HepG2 (cell line): ENCODE measurements at regions not wholly inside any gene's neighbourhood (a gene's known extent, or its start where the extent isn't known, plus 50 kb on each side); places are given as distances from the start of the nearest gene placed in this dataset.

Experiments used
- ATAC-seq: fragments of 200-7000 bp; cut with Tn5 transposase; 3 replicates; pipeline ENCODE4 v1.9.1; 2020; ENCODE audit warnings: mild to moderate bottlenecking, moderate library complexity
- BruUV-seq: library from RNA; stranded (reverse); fragments of 400-500 nt; replicated peaks from 2 replicates; lab custom pipeline; 2021; lab: Mats Ljungman, UMichigan
- CTCF ChIA-PET: fragments of 300-600 bp; formaldehyde crosslinking; extraction: SDS; loops from one replicate; lab custom pipeline; 2021; ENCODE audit warnings: low total read pairs, inconsistent platforms, low intra/inter-chr PET ratio; lab: Yijun Ruan, JAX
- POLR2A ChIA-PET: fragments of 350-600 bp; sonication (Branson Sonifier 250); formaldehyde crosslinking; loops from one replicate; lab custom pipeline; 2020; ENCODE audit warnings: antibody characterized with exemption, inconsistent platforms; lab: Yijun Ruan, JAX
- DNase-seq: peaks from one replicate; pipeline ENCODE4 v3.0.0-alpha.2; 2015; ENCODE audit warnings: low spot score
- FAIRE-seq: peaks from 3 replicates; lab custom pipeline; 2011; peaks lifted over from hg19 to GRCh38; lab: Jason Lieb, UNC
- H2AFZ ChIP-seq: one replicate; pipeline ENCODE4 v1.6.1; 2011; ENCODE audit warnings: low read length, inconsistent platforms
- H3K27ac ChIP-seq: fragments of 300-600 bp; 3 replicates; pipeline ENCODE4 v1.8.0; 2011; ENCODE audit warnings: mixed run types, mild to moderate bottlenecking, mixed read lengths, low read length, inconsistent platforms; ENCODE audit not compliant: insufficient read depth; ENCODE audit errors: extremely low read length
- H3K27me3 ChIP-seq, 2 experiments: fragments of 200-600 bp in 1 of 2; 2 replicates in 1 of 2; 3 replicates in 1 of 2; pipeline versions ENCODE4 v1.6.0 to v1.8.0; 2011; ENCODE audit warnings: low read length in 2 of 2, mild to moderate bottlenecking in 2 of 2, moderate library complexity in 2 of 2, inconsistent platforms in 1 of 2; ENCODE audit not compliant: insufficient read depth in 2 of 2, control insufficient read depth in 1 of 2
- H3K36me3 ChIP-seq, 2 experiments: fragments of 200-600 bp in 1 of 2; replicated peaks in 1 of 2; 2 replicates in 1 of 2; 3 replicates in 1 of 2; pipeline versions ENCODE4 v1.5.1 to v1.8.0; 2011; ENCODE audit warnings: low read length in 2 of 2, inconsistent platforms in 1 of 2; ENCODE audit not compliant: insufficient read depth in 2 of 2, control insufficient read depth in 1 of 2
- H3K4me1 ChIP-seq: 2 replicates; pipeline ENCODE4 v1.5.1; 2012; ENCODE audit warnings: low read length, inconsistent platforms; ENCODE audit not compliant: insufficient read depth
- H3K4me2 ChIP-seq: 2 replicates; pipeline ENCODE4 v1.6.0; 2011; ENCODE audit warnings: low read depth, low read length, inconsistent platforms
- H3K4me3 ChIP-seq, 3 experiments: fragments of 200-600 bp in 1 of 3; sonication (generic), shearing (Covaris generic) in 1 of 3; replicated peaks in 1 of 3; 2 replicates each; pipeline ENCODE4 v1.5.1; 2011 to 2016; ENCODE audit warnings: low read length in 3 of 3, inconsistent platforms in 2 of 3, low read depth in 2 of 3, mild to moderate bottlenecking in 2 of 3, control low read depth in 1 of 3, mixed read lengths in 1 of 3; ENCODE audit not compliant: insufficient read depth in 1 of 3
- H3K79me2 ChIP-seq: one replicate; pipeline ENCODE4 v1.6.1; 2011; ENCODE audit warnings: low read length, inconsistent platforms; ENCODE audit not compliant: insufficient read depth
- H3K9ac ChIP-seq: 2 replicates; pipeline ENCODE4 v1.6.0; 2011; ENCODE audit warnings: mild to moderate bottlenecking, low read depth, low read length, inconsistent platforms; ENCODE audit not compliant: insufficient read depth
- H3K9me3 ChIP-seq: 2 replicates; pipeline ENCODE4 v1.5.1; 2012; ENCODE audit warnings: mild to moderate bottlenecking, low read length
- H4K20me1 ChIP-seq: 2 replicates; pipeline ENCODE4 v1.6.0; 2011; ENCODE audit warnings: inconsistent platforms, mild to moderate bottlenecking, low read length, moderate library complexity; ENCODE audit not compliant: insufficient read depth
- ISX ChIP-seq: sonication (generic); formaldehyde crosslinking; conservative IDR thresholded peaks from 2 replicates; pipeline ENCODE4 v1.5.0; 2020; ENCODE audit warnings: missing genetic modification reagents
- JDP2 ChIP-seq: sonication (generic); formaldehyde crosslinking; IDR thresholded peaks from 2 replicates; pipeline ENCODE4 v1.8.1; 2022; ENCODE audit warnings: missing genetic modification reagents, borderline replicate concordance
- KDM4B ChIP-seq: sonication (generic); formaldehyde crosslinking; IDR thresholded peaks from 2 replicates; pipeline ENCODE4 v1.4.0; 2020; ENCODE audit warnings: missing genetic modification reagents
- PHF8 ChIP-seq: sonication (generic); formaldehyde crosslinking; IDR thresholded peaks from 2 replicates; pipeline ENCODE4 v1.5.0; 2020; ENCODE audit warnings: missing genetic modification reagents
- TBX2 ChIP-seq: sonication (generic); formaldehyde crosslinking; IDR thresholded peaks from 2 replicates; pipeline ENCODE4 v1.5.0; 2020; ENCODE audit warnings: missing genetic modification reagents, mild to moderate bottlenecking, borderline replicate concordance
- ZFYVE20 ChIP-seq: sonication (generic); formaldehyde crosslinking; IDR thresholded peaks from 2 replicates; pipeline ENCODE4 v1.8.0; 2023; ENCODE audit warnings: low read depth, mild to moderate bottlenecking, moderate library complexity, missing genetic modification reagents, borderline replicate concordance
- ZNF17 ChIP-seq: sonication (generic); formaldehyde crosslinking; IDR thresholded peaks from 2 replicates; pipeline ENCODE4 v1.5.0; 2020; ENCODE audit warnings: mild to moderate bottlenecking, missing genetic modification reagents
- ZNF678 ChIP-seq: sonication (generic); formaldehyde crosslinking; IDR thresholded peaks from 2 replicates; pipeline ENCODE4 v1.4.0; 2020; ENCODE audit warnings: mild to moderate bottlenecking, missing genetic modification reagents
- WGBS: methylation state at CpG from one replicate; pipeline ENCODE4 v1.1.6; 2017; ENCODE audit warnings: low lambda C conversion rate; 5-methylcytosine and 5-hydroxymethylcytosine counted together
- in situ Hi-C: cut with HindIII; loops from 2 replicates; pipeline ENCODE4 v1.10.0; 2017; ENCODE audit warnings: low pct_unique_long_range_greater_than_20kb; ENCODE audit not compliant: extremely low pct_ligation_motif_present
- intact Hi-C: fragments of 100-400 bp; cut with micrococcal nuclease; formaldehyde crosslinking; loops from one replicate; pipeline ENCODE4 v1.10.0; 2022; ENCODE audit not compliant: unreplicated experiment
- TF ChIP-seq, protein P1 (sequence below): sonication (generic); formaldehyde crosslinking; IDR thresholded peaks from 2 replicates; pipeline ENCODE4 v1.5.0; 2020; ENCODE audit warnings: missing genetic modification reagents
- TF ChIP-seq, protein P2 (sequence below): sonication (generic); formaldehyde crosslinking; IDR thresholded peaks from 2 replicates; pipeline ENCODE4 v1.5.0; 2020; ENCODE audit warnings: mild to moderate bottlenecking, missing genetic modification reagents
- TF ChIP-seq, protein P3 (sequence below): sonication (generic); formaldehyde crosslinking; conservative IDR thresholded peaks from 2 replicates; pipeline ENCODE4 v1.4.0; 2020; ENCODE audit warnings: missing genetic modification reagents
- TF ChIP-seq, protein P4 (sequence below): IDR thresholded peaks from 2 replicates; pipeline ENCODE4 v1.6.1; 2016; ENCODE audit warnings: low read depth, missing genetic modification reagents, missing compliant biosample characterization

DNA sequence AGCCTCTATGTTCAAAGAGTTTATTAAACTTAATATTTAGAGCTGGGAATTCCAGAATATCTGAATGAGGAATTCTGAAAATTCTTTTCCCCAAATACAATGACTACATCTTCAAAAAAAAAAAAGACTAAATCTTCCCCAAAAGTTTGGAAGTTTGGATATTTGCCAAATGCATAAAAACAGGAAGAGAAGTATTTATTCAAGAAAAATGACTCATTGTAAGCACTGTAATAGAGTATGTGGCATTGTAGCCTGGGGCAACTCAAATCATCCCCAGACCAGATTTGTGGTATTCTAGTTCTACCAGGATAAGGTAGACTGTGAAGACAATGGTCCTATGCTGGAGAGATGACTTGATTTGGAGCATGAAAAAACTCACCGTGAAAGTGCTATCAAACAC is 78.5 kb upstream of the PDHA2 start:
- Histone ChIP-seq H3K27me3 (no peaks in the 10 kb centered on the region), H3K4me3 (no peak overlapping the region), H3K9me3 (peaks cover 64% of the 10 kb centered on the region), H4K20me1 (no peaks in the 10 kb centered on the region), H3K79me2 (no peaks in the 10 kb centered on the region), H2AFZ (no peak overlapping the region), H3K9ac (no peak overlapping the region), H3K4me2 (no peak overlapping the region), H3K36me3 (no peaks in the 10 kb centered on the region), H3K4me1 (no peaks in the 10 kb centered on the region), H3K27ac (no peak overlapping the region)
- no peak for TF ChIP-seq KDM4B (CRISPR knock-in tag)
- TF ChIP-seq, protein P1, sequence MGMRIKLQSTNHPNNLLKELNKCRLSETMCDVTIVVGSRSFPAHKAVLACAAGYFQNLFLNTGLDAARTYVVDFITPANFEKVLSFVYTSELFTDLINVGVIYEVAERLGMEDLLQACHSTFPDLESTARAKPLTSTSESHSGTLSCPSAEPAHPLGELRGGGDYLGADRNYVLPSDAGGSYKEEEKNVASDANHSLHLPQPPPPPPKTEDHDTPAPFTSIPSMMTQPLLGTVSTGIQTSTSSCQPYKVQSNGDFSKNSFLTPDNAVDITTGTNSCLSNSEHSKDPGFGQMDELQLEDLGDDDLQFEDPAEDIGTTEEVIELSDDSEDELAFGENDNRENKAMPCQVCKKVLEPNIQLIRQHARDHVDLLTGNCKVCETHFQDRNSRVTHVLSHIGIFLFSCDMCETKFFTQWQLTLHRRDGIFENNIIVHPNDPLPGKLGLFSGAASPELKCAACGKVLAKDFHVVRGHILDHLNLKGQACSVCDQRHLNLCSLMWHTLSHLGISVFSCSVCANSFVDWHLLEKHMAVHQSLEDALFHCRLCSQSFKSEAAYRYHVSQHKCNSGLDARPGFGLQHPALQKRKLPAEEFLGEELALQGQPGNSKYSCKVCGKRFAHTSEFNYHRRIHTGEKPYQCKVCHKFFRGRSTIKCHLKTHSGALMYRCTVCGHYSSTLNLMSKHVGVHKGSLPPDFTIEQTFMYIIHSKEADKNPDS (CRISPR knock-in tag) = no peak
- TF ChIP-seq TBX2 (CRISPR knock-in tag) = no peak
- no peak for TF ChIP-seq ZFYVE20 (CRISPR knock-in tag)
- TF ChIP-seq ZNF678 (CRISPR knock-in tag) = no peak
- TF ChIP-seq, protein P2, sequence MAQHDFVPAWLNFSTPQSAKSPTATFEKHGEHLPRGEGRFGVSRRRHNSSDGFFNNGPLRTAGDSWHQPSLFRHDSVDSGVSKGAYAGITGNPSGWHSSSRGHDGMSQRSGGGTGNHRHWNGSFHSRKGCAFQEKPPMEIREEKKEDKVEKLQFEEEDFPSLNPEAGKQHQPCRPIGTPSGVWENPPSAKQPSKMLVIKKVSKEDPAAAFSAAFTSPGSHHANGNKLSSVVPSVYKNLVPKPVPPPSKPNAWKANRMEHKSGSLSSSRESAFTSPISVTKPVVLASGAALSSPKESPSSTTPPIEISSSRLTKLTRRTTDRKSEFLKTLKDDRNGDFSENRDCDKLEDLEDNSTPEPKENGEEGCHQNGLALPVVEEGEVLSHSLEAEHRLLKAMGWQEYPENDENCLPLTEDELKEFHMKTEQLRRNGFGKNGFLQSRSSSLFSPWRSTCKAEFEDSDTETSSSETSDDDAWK (CRISPR knock-in tag) = no peak
- TF ChIP-seq ZNF17 (CRISPR knock-in tag) = no peak
- TF ChIP-seq, protein P3, sequence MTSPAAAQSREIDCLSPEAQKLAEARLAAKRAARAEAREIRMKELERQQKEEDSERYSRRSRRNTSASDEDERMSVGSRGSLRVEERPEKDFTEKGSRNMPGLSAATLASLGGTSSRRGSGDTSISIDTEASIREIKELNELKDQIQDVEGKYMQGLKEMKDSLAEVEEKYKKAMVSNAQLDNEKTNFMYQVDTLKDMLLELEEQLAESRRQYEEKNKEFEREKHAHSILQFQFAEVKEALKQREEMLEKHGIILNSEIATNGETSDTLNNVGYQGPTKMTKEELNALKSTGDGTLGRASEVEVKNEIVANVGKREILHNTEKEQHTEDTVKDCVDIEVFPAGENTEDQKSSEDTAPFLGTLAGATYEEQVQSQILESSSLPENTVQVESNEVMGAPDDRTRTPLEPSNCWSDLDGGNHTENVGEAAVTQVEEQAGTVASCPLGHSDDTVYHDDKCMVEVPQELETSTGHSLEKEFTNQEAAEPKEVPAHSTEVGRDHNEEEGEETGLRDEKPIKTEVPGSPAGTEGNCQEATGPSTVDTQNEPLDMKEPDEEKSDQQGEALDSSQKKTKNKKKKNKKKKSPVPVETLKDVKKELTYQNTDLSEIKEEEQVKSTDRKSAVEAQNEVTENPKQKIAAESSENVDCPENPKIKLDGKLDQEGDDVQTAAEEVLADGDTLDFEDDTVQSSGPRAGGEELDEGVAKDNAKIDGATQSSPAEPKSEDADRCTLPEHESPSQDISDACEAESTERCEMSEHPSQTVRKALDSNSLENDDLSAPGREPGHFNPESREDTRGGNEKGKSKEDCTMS (CRISPR knock-in tag) = no peak
- TF ChIP-seq, protein P4, sequence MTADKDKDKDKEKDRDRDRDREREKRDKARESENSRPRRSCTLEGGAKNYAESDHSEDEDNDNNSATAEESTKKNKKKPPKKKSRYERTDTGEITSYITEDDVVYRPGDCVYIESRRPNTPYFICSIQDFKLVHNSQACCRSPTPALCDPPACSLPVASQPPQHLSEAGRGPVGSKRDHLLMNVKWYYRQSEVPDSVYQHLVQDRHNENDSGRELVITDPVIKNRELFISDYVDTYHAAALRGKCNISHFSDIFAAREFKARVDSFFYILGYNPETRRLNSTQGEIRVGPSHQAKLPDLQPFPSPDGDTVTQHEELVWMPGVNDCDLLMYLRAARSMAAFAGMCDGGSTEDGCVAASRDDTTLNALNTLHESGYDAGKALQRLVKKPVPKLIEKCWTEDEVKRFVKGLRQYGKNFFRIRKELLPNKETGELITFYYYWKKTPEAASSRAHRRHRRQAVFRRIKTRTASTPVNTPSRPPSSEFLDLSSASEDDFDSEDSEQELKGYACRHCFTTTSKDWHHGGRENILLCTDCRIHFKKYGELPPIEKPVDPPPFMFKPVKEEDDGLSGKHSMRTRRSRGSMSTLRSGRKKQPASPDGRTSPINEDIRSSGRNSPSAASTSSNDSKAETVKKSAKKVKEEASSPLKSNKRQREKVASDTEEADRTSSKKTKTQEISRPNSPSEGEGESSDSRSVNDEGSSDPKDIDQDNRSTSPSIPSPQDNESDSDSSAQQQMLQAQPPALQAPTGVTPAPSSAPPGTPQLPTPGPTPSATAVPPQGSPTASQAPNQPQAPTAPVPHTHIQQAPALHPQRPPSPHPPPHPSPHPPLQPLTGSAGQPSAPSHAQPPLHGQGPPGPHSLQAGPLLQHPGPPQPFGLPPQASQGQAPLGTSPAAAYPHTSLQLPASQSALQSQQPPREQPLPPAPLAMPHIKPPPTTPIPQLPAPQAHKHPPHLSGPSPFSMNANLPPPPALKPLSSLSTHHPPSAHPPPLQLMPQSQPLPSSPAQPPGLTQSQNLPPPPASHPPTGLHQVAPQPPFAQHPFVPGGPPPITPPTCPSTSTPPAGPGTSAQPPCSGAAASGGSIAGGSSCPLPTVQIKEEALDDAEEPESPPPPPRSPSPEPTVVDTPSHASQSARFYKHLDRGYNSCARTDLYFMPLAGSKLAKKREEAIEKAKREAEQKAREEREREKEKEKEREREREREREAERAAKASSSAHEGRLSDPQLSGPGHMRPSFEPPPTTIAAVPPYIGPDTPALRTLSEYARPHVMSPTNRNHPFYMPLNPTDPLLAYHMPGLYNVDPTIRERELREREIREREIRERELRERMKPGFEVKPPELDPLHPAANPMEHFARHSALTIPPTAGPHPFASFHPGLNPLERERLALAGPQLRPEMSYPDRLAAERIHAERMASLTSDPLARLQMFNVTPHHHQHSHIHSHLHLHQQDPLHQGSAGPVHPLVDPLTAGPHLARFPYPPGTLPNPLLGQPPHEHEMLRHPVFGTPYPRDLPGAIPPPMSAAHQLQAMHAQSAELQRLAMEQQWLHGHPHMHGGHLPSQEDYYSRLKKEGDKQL = no peak
- no peak for TF ChIP-seq ISX (CRISPR knock-in tag)
- no peak for TF ChIP-seq PHF8 (CRISPR knock-in tag)
- TF ChIP-seq JDP2 (CRISPR knock-in tag) = no peak
- in situ Hi-C loops = no loop called here
- intact Hi-C loops = no loop called here
- no peak for FAIRE-seq
- ATAC-seq = no peak
- ChIA-PET POLR2A (no interaction called here), CTCF (no interaction called here)
- 0% methylated on average over 1 of the region's 1 CpG for WGBS
- BruUV-seq = no TSS peak
- DNase-seq = no peak
